ENCODE measurements at regions not wholly inside any gene's neighbourhood (a gene's known extent, or its start where the extent isn't known, plus 50 kb on each side); places are given as distances from the start of the nearest gene placed in this dataset.

GRCh38 chr10:90983914-90984549, 63.1 kb upstream of the ANKRD1 start:
- Histone ChIP-seq H3K4me3 (no peak overlapping the region), H3K9me3 (no peaks in the 10 kb centered on the region), H3K27ac (no peak overlapping the region), H3K4me1 (no peaks in the 10 kb centered on the region), H3K36me3 (no peaks in the 10 kb centered on the region), H3K27me3 (no peaks in the 10 kb centered on the region)
- DNase-seq = no peak
- 50 to 71% methylated on average over 6 of the region's 6 CpGs for WGBS, 2 donors
- no peak for TF ChIP-seq POLR2A (IDR thresholded peaks at IDR 0.05)
- TF ChIP-seq CTCF (IDR thresholded peaks at IDR 0.05) = no peak
- TF ChIP-seq EP300 (IDR thresholded peaks at IDR 0.05) = no peak
- TF ChIP-seq POLR2AphosphoS5 (IDR thresholded peaks at IDR 0.05) = no peak
- intact Hi-C loops (cut with DNase I) = no loop called here

GRCh38 chr10:90984898-90985297, 64.0 kb upstream of the ANKRD1 start:
- intact Hi-C loops (cut with DNase I) = no loop called here
- no peak for DNase-seq
- Histone ChIP-seq H3K4me3 (no peak overlapping the region), H3K4me1 (no peaks in the 10 kb centered on the region), H3K27me3 (no peaks in the 10 kb centered on the region), H3K27ac (no peak overlapping the region), H3K9me3 (no peaks in the 10 kb centered on the region), H3K36me3 (no peaks in the 10 kb centered on the region)
- 78% methylated on average over 3 of the region's 3 CpGs for WGBS, 2 donors
- TF ChIP-seq CTCF (IDR thresholded peaks at IDR 0.05) = no peak
- TF ChIP-seq POLR2A (IDR thresholded peaks at IDR 0.05) = no peak
- no peak for TF ChIP-seq EP300 (IDR thresholded peaks at IDR 0.05)
- TF ChIP-seq POLR2AphosphoS5 (IDR thresholded peaks at IDR 0.05) = no peak

GRCh38 chr10:90985321-90985933, 64.5 kb upstream of the ANKRD1 start:
- no peak for DNase-seq
- H3K9me3 ChIP-seq = no peaks in the 10 kb centered on the region
- no peaks in the 10 kb centered on the region for H3K4me1 ChIP-seq
- WGBS, 2 donors = 35 to 56% methylated on average over 3 of the region's 3 CpGs
- intact Hi-C loops (cut with DNase I) = no loop called here
- no peak overlapping the region for H3K27ac ChIP-seq
- H3K27me3 ChIP-seq = no peaks in the 10 kb centered on the region
- TF ChIP-seq POLR2AphosphoS5 (IDR thresholded peaks at IDR 0.05) = no peak
- TF ChIP-seq EP300 (IDR thresholded peaks at IDR 0.05) = no peak
- TF ChIP-seq POLR2A (IDR thresholded peaks at IDR 0.05) = no peak
- no peak for TF ChIP-seq CTCF (IDR thresholded peaks at IDR 0.05)
- no peaks in the 10 kb centered on the region for H3K36me3 ChIP-seq
- H3K4me3 ChIP-seq = no peak overlapping the region

GRCh38 chr10:90986136-90986760, 65.4 kb upstream of the ANKRD1 start:
- no peaks in the 10 kb centered on the region for H3K27me3 ChIP-seq
- WGBS, 2 donors = 93 to 95% methylated on average over 2 of the region's 2 CpGs
- DNase-seq = no peak
- no peaks in the 10 kb centered on the region for H3K36me3 ChIP-seq
- intact Hi-C loops (cut with DNase I) = no loop called here
- no peak overlapping the region for H3K27ac ChIP-seq
- TF ChIP-seq EP300 (IDR thresholded peaks at IDR 0.05) (no peak), POLR2A (IDR thresholded peaks at IDR 0.05) (no peak), POLR2AphosphoS5 (IDR thresholded peaks at IDR 0.05) (no peak), CTCF (IDR thresholded peaks at IDR 0.05) (no peak)
- H3K9me3 ChIP-seq = no peaks in the 10 kb centered on the region
- H3K4me1 ChIP-seq = no peaks in the 10 kb centered on the region
- H3K4me3 ChIP-seq = no peak overlapping the region

Data from sigmoid colon (tissue), 6 donors.